Fibroblast of lung (primary cell): ENCODE measurements at regions not wholly inside any gene's neighbourhood (a gene's known extent, or its start where the extent isn't known, plus 50 kb on each side); places are given as distances from the start of the nearest gene placed in this dataset.

Experiments used
- CTCF ChIP-seq, 2 donors: IDR thresholded peaks in 1 of 2; conservative IDR thresholded peaks in 1 of 2; 1 replicate in 1 of 2; 2 replicates in 1 of 2; pipeline ENCODE4 v1.5.1; 2011 to 2012; ENCODE audit warnings: low read length in 2 of 2, control low read depth in 1 of 2, inconsistent platforms in 1 of 2, low read depth in 1 of 2, mild to moderate bottlenecking in 1 of 2
- EZH2 ChIP-seq: IDR thresholded peaks from 2 replicates; pipeline ENCODE4 v1.5.1; 2012; ENCODE audit warnings: low read length, control low read depth, mild to moderate bottlenecking; ENCODE audit errors: missing control alignments

- no peak for TF ChIP-seq CTCF (conservative IDR thresholded peaks at IDR 0.05 in 1 of 2, IDR thresholded peaks at IDR 0.05 in 1 of 2; ENCODE audit: low read depth in 1 of 2, low read length in 2 of 2)
- no peak for TF ChIP-seq EZH2
Observed at GRCh38 chr14:101206556-101206955, 303.0 kb upstream of the RTL1 start.
